K562 (cell line): ENCODE measurements at regions not wholly inside any gene's neighbourhood (a gene's known extent, or its start where the extent isn't known, plus 50 kb on each side); places are given as distances from the start of the nearest gene placed in this dataset.

ENCODE experiments used
- ATAC-seq: fragments of 200-7000 bp; cut with Tn5 transposase; 3 replicates; pipeline ENCODE4 v1.9.1; 2020; ENCODE audit warnings: moderate library complexity
- BruUV-seq: library from RNA; stranded (reverse); fragments of 400-500 nt; replicated peaks from 2 replicates; lab custom pipeline; 2021; lab: Mats Ljungman, UMichigan
- CTCF ChIA-PET: fragments of 300-600 bp; formaldehyde crosslinking; extraction: SDS; loops from one replicate; lab custom pipeline; 2021; ENCODE audit warnings: low intra/inter-chr PET ratio; lab: Yijun Ruan, JAX
- POLR2A ChIA-PET: fragments of 300-600, 350-650 bp; sonication (Branson Sonifier 250); formaldehyde crosslinking; extraction: SDS; loops from one replicate; lab custom pipeline; 2021; ENCODE audit warnings: antibody characterized with exemption, inconsistent platforms; lab: Yijun Ruan, JAX
- DNase-seq, 4 experiments: peaks; one replicate each; pipeline versions ENCODE4 v3.0.0 to v3.0.0-alpha.2; 2011 to 2018; ENCODE audit warnings: low spot score in 3 of 4, mixed read lengths in 3 of 4; ENCODE audit errors: extremely low read depth in 1 of 4
- FAIRE-seq: peaks from 2 replicates; lab custom pipeline; 2011; peaks lifted over from hg19 to GRCh38; lab: Jason Lieb, UNC
- H2AFZ ChIP-seq: 2 replicates; pipeline ENCODE4 v1.6.0; 2011; ENCODE audit warnings: low read depth, low read length, control low read depth, inconsistent platforms
- H3K27ac ChIP-seq: fragments of 200-600 bp; 3 replicates; pipeline ENCODE4 v1.8.0; 2011; ENCODE audit warnings: low read depth, mild to moderate bottlenecking, control low read depth, inconsistent platforms, low read length, moderate library complexity, mixed read lengths; ENCODE audit errors: extremely low read depth
- H3K27me3 ChIP-seq, 2 experiments: fragments of 300-600 bp in 1 of 2; 2 replicates in 1 of 2; 3 replicates in 1 of 2; pipeline versions ENCODE4 v1.6.0 to v1.8.0; 2011; ENCODE audit warnings: inconsistent platforms in 2 of 2, low read length in 2 of 2, mild to moderate bottlenecking in 1 of 2, mixed read lengths in 1 of 2, moderate library complexity in 1 of 2; ENCODE audit not compliant: control insufficient read depth in 2 of 2, insufficient read depth in 2 of 2
- H3K36me3 ChIP-seq: fragments of 300-600 bp; 3 replicates; pipeline ENCODE4 v1.8.0; 2011; ENCODE audit warnings: mild to moderate bottlenecking, low read length, inconsistent platforms; ENCODE audit not compliant: control insufficient read depth, insufficient read depth
- H3K4me1 ChIP-seq, 2 experiments: fragments of 200-600 bp in 1 of 2; replicated peaks in 1 of 2; 2 replicates in 1 of 2; 3 replicates in 1 of 2; pipeline versions ENCODE4 v1.5.1 to v1.8.0; 2011; ENCODE audit warnings: inconsistent platforms in 2 of 2, low read length in 2 of 2, mild to moderate bottlenecking in 1 of 2, mixed read lengths in 1 of 2, moderate library complexity in 1 of 2; ENCODE audit not compliant: control insufficient read depth in 2 of 2, insufficient read depth in 2 of 2
- H3K4me2 ChIP-seq: 2 replicates; pipeline ENCODE4 v1.6.1; 2011; ENCODE audit warnings: low read length, control low read depth, inconsistent platforms, mixed read lengths; ENCODE audit not compliant: insufficient read depth
- H3K4me3 ChIP-seq: fragments of 200-600 bp; sonication (generic), shearing (Covaris generic); 2 replicates; pipeline ENCODE4 v1.5.1; 2016; ENCODE audit warnings: control low read depth, inconsistent platforms
- H3K79me2 ChIP-seq: fragments of 200-600 bp; 3 replicates; pipeline ENCODE4 v1.8.0; 2011; ENCODE audit warnings: low read length, inconsistent platforms; ENCODE audit not compliant: control insufficient read depth, insufficient read depth
- H3K9ac ChIP-seq, 2 experiments: 2 replicates each; pipeline versions ENCODE4 v1.6.0 to v1.6.1; 2011; ENCODE audit warnings: low read depth in 2 of 2, low read length in 2 of 2, control low read depth in 1 of 2, inconsistent platforms in 1 of 2, mild to moderate bottlenecking in 1 of 2, mixed read lengths in 1 of 2; ENCODE audit not compliant: insufficient read depth in 1 of 2
- H3K9me1 ChIP-seq: one replicate; pipeline ENCODE4 v1.6.0; 2011; ENCODE audit warnings: inconsistent platforms, mild to moderate bottlenecking, low read length, moderate library complexity; ENCODE audit not compliant: control insufficient read depth, insufficient read depth
- H3K9me3 ChIP-seq: replicated peaks from 2 replicates; pipeline ENCODE4 v1.5.1; 2011; ENCODE audit warnings: low read depth, low read length, inconsistent platforms; ENCODE audit not compliant: control insufficient read depth, insufficient read depth
- H4K20me1 ChIP-seq: replicated peaks from 2 replicates; pipeline ENCODE4 v1.6.1; 2011; ENCODE audit warnings: low read length, inconsistent platforms, mixed read lengths; ENCODE audit not compliant: control insufficient read depth, insufficient read depth
- MECOM ChIP-seq: fragments of 250-450 bp; sonication (Bioruptor Pico); IDR thresholded peaks from 2 replicates; pipeline ENCODE4 v1.8.0; 2022; ENCODE audit warnings: inconsistent platforms
- PHF20 ChIP-seq: fragments of 450-650 bp; IDR thresholded peaks from 2 replicates; pipeline ENCODE4 v1.6.1; 2018; ENCODE audit not compliant: partially characterized antibody
- RERE ChIP-seq: sonication (generic); formaldehyde crosslinking; IDR thresholded peaks from 2 replicates; pipeline ENCODE4 v1.8.0; 2023; ENCODE audit warnings: missing genetic modification reagents, mild to moderate bottlenecking, borderline replicate concordance
- ZC3H4 ChIP-seq: sonication (generic); formaldehyde crosslinking; IDR thresholded peaks from 2 replicates; pipeline ENCODE4 v1.9.0; 2021; ENCODE audit warnings: missing genetic modification reagents, borderline replicate concordance
- ZNF239 ChIP-seq: fragments of 250-450 bp; sonication (Bioruptor Pico); IDR thresholded peaks from 2 replicates; pipeline ENCODE4 v1.4.0; 2020; ENCODE audit warnings: mild to moderate bottlenecking
- WGBS: fragments of 100-300 bp; shearing (Covaris generic); methylation state at CpG from one replicate; pipeline ENCODE4 v1.1.6; 2016; ENCODE audit warnings: low coverage, mixed read lengths; ENCODE audit not compliant: insufficient coverage; ENCODE audit errors: missing lambda C conversion rate; 5-methylcytosine and 5-hydroxymethylcytosine counted together
- in situ Hi-C: fragments of 300-500 bp; cut with MboI; formaldehyde crosslinking; loops from 4 replicates; pipeline ENCODE4 v1.15.0; 2018; ENCODE audit warnings: inconsistent platforms, mixed read lengths
- intact Hi-C: fragments of 100-400 bp; cut with micrococcal nuclease; formaldehyde crosslinking; loops from 2 replicates; pipeline ENCODE4 v1.14.2; 2022
- TF ChIP-seq, protein P1 (sequence below): sonication (generic); formaldehyde crosslinking; IDR thresholded peaks from 2 replicates; pipeline ENCODE4 v1.5.0; 2020; ENCODE audit warnings: missing genetic modification reagents

GRCh38 chr2:58354230-58354629 lies 113.1 kb upstream of the FANCL start (continued):
- TF ChIP-seq PHF20, result no peak
- no peak for TF ChIP-seq ZNF239

DNA sequence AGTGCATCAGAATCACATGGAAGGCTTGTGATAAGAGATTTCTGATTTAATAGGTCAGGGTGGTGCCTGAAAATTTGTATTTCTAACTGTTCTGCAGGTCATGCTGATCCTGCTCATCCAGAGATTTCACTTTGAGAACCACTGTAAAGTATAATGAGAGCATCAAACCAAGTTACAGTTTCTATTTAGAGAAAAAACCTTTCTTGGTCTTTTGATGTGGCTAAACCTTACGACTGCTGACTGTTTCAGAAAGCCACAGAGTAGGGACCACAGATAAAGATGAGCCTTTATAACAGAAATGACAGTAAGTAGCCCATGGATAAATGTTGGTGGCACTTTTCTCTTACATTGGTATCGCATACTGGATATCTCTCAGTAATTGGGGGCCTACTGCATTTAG lies 109.4 kb upstream of the FANCL start:
- H3K9me1 ChIP-seq, result no peaks in the 10 kb centered on the region
- H3K9me3 ChIP-seq, result no peaks in the 10 kb centered on the region
- 0% methylated on average over 2 of the region's 2 CpGs for WGBS
- no peak overlapping the region for H2AFZ ChIP-seq
- DNase-seq (no peak), FAIRE-seq (no peak), ATAC-seq (no peak)
- POLR2A ChIA-PET, result no interaction called here
- no peak for TF ChIP-seq ZC3H4
- TF ChIP-seq MECOM (CRISPR knock-in tag), result no peak
- TF ChIP-seq, protein P1, sequence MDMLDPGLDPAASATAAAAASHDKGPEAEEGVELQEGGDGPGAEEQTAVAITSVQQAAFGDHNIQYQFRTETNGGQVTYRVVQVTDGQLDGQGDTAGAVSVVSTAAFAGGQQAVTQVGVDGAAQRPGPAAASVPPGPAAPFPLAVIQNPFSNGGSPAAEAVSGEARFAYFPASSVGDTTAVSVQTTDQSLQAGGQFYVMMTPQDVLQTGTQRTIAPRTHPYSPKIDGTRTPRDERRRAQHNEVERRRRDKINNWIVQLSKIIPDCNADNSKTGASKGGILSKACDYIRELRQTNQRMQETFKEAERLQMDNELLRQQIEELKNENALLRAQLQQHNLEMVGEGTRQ (CRISPR knock-in tag), result no peak
- TF ChIP-seq RERE (CRISPR knock-in tag), result no peak
- in situ Hi-C loops (no loop called here), intact Hi-C loops (no loop called here)
- CTCF ChIA-PET, result no interaction called here
- no peaks in the 10 kb centered on the region for H3K36me3 ChIP-seq
- H3K79me2 ChIP-seq, result no peaks in the 10 kb centered on the region
- no peak overlapping the region for H3K27ac ChIP-seq
- H3K9ac ChIP-seq, result no peak overlapping the region
- no peak overlapping the region for H3K4me3 ChIP-seq
- no peaks in the 10 kb centered on the region for H3K4me1 ChIP-seq
- no peaks in the 10 kb centered on the region for H4K20me1 ChIP-seq
- no peak overlapping the region for H3K4me2 ChIP-seq
- BruUV-seq, result no TSS peak
- H3K27me3 ChIP-seq, result no peaks in the 10 kb centered on the region
